Upper lobe of right lung (tissue), 1 donor: ENCODE measurements at regions not wholly inside any gene's neighbourhood (a gene's known extent, or its start where the extent isn't known, plus 50 kb on each side); places are given as distances from the start of the nearest gene placed in this dataset.

Experiments used
- ATAC-seq: fragments of 200-7000 bp; cut with Tn5 transposase; one replicate; pipeline ENCODE4 v1.9.1; 2020; ENCODE audit warnings: mild to moderate bottlenecking, moderate library complexity
- DNase-seq: peaks from one replicate; pipeline ENCODE4 v3.0.0-alpha.2; 2020
- H3K27ac ChIP-seq: fragments of 200-600 bp; one replicate; pipeline ENCODE4 v1.8.0; 2022
- H3K27me3 ChIP-seq: fragments of 200-600 bp; one replicate; pipeline ENCODE4 v1.8.0; 2022; ENCODE audit warnings: mild to moderate bottlenecking
- H3K36me3 ChIP-seq: fragments of 200-600 bp; one replicate; pipeline ENCODE4 v1.8.0; 2022
- H3K4me1 ChIP-seq: fragments of 200-600 bp; one replicate; pipeline ENCODE4 v1.8.0; 2022
- H3K4me3 ChIP-seq: fragments of 200-600 bp; one replicate; pipeline ENCODE4 v1.8.0; 2022; ENCODE audit warnings: mild to moderate bottlenecking
- H3K9me3 ChIP-seq: fragments of 200-600 bp; one replicate; pipeline ENCODE4 v1.8.0; 2022
- CTCF ChIP-seq: fragments of 200-600 bp; IDR thresholded peaks from one replicate; pipeline ENCODE4 v1.8.0; 2022; ENCODE audit warnings: antibody characterized with exemption
- intact Hi-C: fragments of 100-400 bp; cut with DNase I; formaldehyde crosslinking; loops from one replicate; pipeline ENCODE4 v1.11.0; 2022
- donor health status: DM: no; HTN: yes; CAD: no; lungs with severe emphysema.

- Histone ChIP-seq H3K9me3 (no peaks in the 10 kb centered on the region), H3K36me3 (no peaks in the 10 kb centered on the region), H3K4me3 (no peak overlapping the region), H3K4me1 (no peaks in the 10 kb centered on the region), H3K27ac (no peak overlapping the region), H3K27me3 (no peaks in the 10 kb centered on the region)
- DNase-seq = no peak
- no peak for ATAC-seq
- no peak for TF ChIP-seq CTCF
- intact Hi-C loops = no loop called here
These were observed 78.7 kb upstream of the TSPAN2 start for GRCh38 chr1:115168026-115168425.

- Histone ChIP-seq H3K27ac (no peak overlapping the region), H3K4me1 (no peaks in the 10 kb centered on the region), H3K4me3 (no peak overlapping the region), H3K27me3 (no peaks in the 10 kb centered on the region), H3K9me3 (no peaks in the 10 kb centered on the region), H3K36me3 (no peaks in the 10 kb centered on the region)
- no peak for TF ChIP-seq CTCF
- DNase-seq (no peak), ATAC-seq (no peak)
- intact Hi-C loops = no loop called here
These were observed 77.3 kb upstream of the TSPAN2 start for GRCh38 chr1:115166531-115167091.

- no peak overlapping the region for H3K27ac ChIP-seq
- no peaks in the 10 kb centered on the region for H3K27me3 ChIP-seq
- no peak for TF ChIP-seq CTCF
- intact Hi-C loops = no loop called here
- H3K9me3 ChIP-seq = no peaks in the 10 kb centered on the region
- no peaks in the 10 kb centered on the region for H3K4me1 ChIP-seq
- no peak overlapping the region for H3K4me3 ChIP-seq
- ATAC-seq = no peak
- no peaks in the 10 kb centered on the region for H3K36me3 ChIP-seq
- DNase-seq = no peak
These were observed 76.5 kb upstream of the TSPAN2 start for GRCh38 chr1:115165776-115166175.

- ATAC-seq = no peak
- intact Hi-C loops = no loop called here
These were observed 75.8 kb upstream of the TSPAN2 start for GRCh38 chr1:115164940-115165705.

GRCh38 chr1:115164484-115164883 lies 75.2 kb upstream of the TSPAN2 start:
- intact Hi-C loops = no loop called here
- Histone ChIP-seq H3K9me3 (no peaks in the 10 kb centered on the region), H3K27ac (no peak overlapping the region), H3K27me3 (no peaks in the 10 kb centered on the region), H3K4me3 (no peak overlapping the region), H3K4me1 (no peaks in the 10 kb centered on the region), H3K36me3 (no peaks in the 10 kb centered on the region)
- no peak for TF ChIP-seq CTCF
- ATAC-seq (no peak), DNase-seq (no peak)

More at GRCh38 chr1:115164940-115165705, 75.8 kb upstream of the TSPAN2 start:
- H3K36me3 ChIP-seq = no peaks in the 10 kb centered on the region
- H3K27me3 ChIP-seq = no peaks in the 10 kb centered on the region
- no peaks in the 10 kb centered on the region for H3K9me3 ChIP-seq
- no peak overlapping the region for H3K27ac ChIP-seq
- TF ChIP-seq CTCF = no peak
- H3K4me3 ChIP-seq = no peak overlapping the region
- H3K4me1 ChIP-seq = no peaks in the 10 kb centered on the region
- DNase-seq = no peak
